Stimulated activated CD8-positive, alpha-beta memory T cell treated with anti-CD3 and anti-CD28 coated beads, Interleukin-2, amount 100 ng/mL, for 1 hour (primary cell): ENCODE measurements at regions not wholly inside any gene's neighbourhood (a gene's known extent, or its start where the extent isn't known, plus 50 kb on each side); places are given as distances from the start of the nearest gene placed in this dataset.

Source experiments
- DNase-seq, 2 donors: peaks; one replicate each; pipeline ENCODE4 v3.0.0-alpha.2; 2020; ENCODE audit warnings: low read depth in 2 of 2

- DNase-seq = no peak
Measured at GRCh38 chr2:83654091-83654611, 804.9 kb downstream of the SUCLG1 start.

GRCh38 chr2:83650898-83651297 is 808.2 kb downstream of the SUCLG1 start:
- DNase-seq = no peak

- DNase-seq = no peak
Measured at GRCh38 chr2:83650161-83650560, 808.9 kb downstream of the SUCLG1 start.

GRCh38 chr2:83640506-83640905 is 818.6 kb downstream of the SUCLG1 start:
- no peak for DNase-seq

- no peak for DNase-seq
Measured at GRCh38 chr2:83633423-83633822, 825.7 kb downstream of the SUCLG1 start.

GRCh38 chr2:83630351-83630750 is 828.7 kb downstream of the SUCLG1 start:
- no peak for DNase-seq

GRCh38 chr2:83615511-83615910 is 843.6 kb downstream of the SUCLG1 start:
- no peak for DNase-seq

GRCh38 chr2:83613178-83613577 is 845.9 kb downstream of the SUCLG1 start:
- DNase-seq = no peak

- DNase-seq = no peak
Measured at GRCh38 chr2:83602753-83603152, 856.3 kb downstream of the SUCLG1 start.

GRCh38 chr2:83596592-83597282 is 862.3 kb downstream of the SUCLG1 start:
- no peak for DNase-seq

- no peak for DNase-seq
Measured at GRCh38 chr2:83595926-83596325, 863.2 kb downstream of the SUCLG1 start.

- no peak for DNase-seq
Measured at GRCh38 chr2:83595121-83595690, 863.9 kb downstream of the SUCLG1 start.

- DNase-seq = no peak
Measured at GRCh38 chr2:83594241-83595120, 864.6 kb downstream of the SUCLG1 start.

- DNase-seq = no peak
Measured at GRCh38 chr2:83587309-83587708, 871.8 kb downstream of the SUCLG1 start.

- DNase-seq = no peak
Measured at GRCh38 chr2:83585250-83585649, 873.8 kb downstream of the SUCLG1 start.

- DNase-seq = no peak
Measured at GRCh38 chr2:83584672-83585071, 874.4 kb downstream of the SUCLG1 start.

GRCh38 chr2:83582589-83582988 is 876.5 kb downstream of the SUCLG1 start:
- DNase-seq = no peak

- DNase-seq = no peak
Measured at GRCh38 chr2:83579507-83579906, 879.6 kb downstream of the SUCLG1 start.

GRCh38 chr2:83578405-83578804 is 880.7 kb downstream of the SUCLG1 start:
- no peak for DNase-seq

- no peak for DNase-seq
Measured at GRCh38 chr2:83574614-83575013, 884.5 kb downstream of the SUCLG1 start.

- DNase-seq = no peak
Measured at GRCh38 chr2:83573060-83573459, 886.0 kb downstream of the SUCLG1 start.

- DNase-seq = no peak
Measured at GRCh38 chr2:83572400-83572799, 886.7 kb downstream of the SUCLG1 start.

- no peak for DNase-seq
Measured at GRCh38 chr2:83567551-83567950, 891.5 kb downstream of the SUCLG1 start.
